Stimulated activated naive B cell treated with anti-CD40 and anti-IgM and Interleukin-4, amounts not matched to agents 10 μg/mL and 1 μg/mL and 100 μg/mL, for 72 hours (primary cell): ENCODE measurements at regions not wholly inside any gene's neighbourhood (a gene's known extent, or its start where the extent isn't known, plus 50 kb on each side); places are given as distances from the start of the nearest gene placed in this dataset.
A peak's percentile ranks its signal among the peaks of the same experiment; 100 is the strongest.

Experiments used
- ATAC-seq, 2 donors: fragments of 150-1000 bp; cut with Tn5 transposase; replicated peaks; 2 replicates each; pipeline ENCODE4 v1.10.0; 2021; ENCODE audit warnings: moderate library complexity in 1 of 2
- DNase-seq: peaks from one replicate; pipeline ENCODE4 v3.0.0; 2021
- H3K27ac Mint-ChIP-seq: one replicate; pipeline ENCODE4 v1.8.0; 2022; ENCODE audit warnings: mild to moderate bottlenecking, mixed read lengths
- H3K27me3 Mint-ChIP-seq, 2 donors: one replicate each; pipeline ENCODE4 v1.8.0; 2022; ENCODE audit warnings: mixed read lengths in 2 of 2
- H3K36me3 Mint-ChIP-seq, 2 donors: one replicate each; pipeline ENCODE4 v1.8.0; 2022; ENCODE audit warnings: mixed read lengths in 2 of 2, mild to moderate bottlenecking in 1 of 2
- H3K4me1 Mint-ChIP-seq, 2 donors: one replicate each; pipeline ENCODE4 v1.8.0; 2022; ENCODE audit warnings: mixed read lengths in 2 of 2, mild to moderate bottlenecking in 1 of 2
- H3K4me3 Mint-ChIP-seq, 2 donors: one replicate each; pipeline ENCODE4 v1.8.0; 2022; ENCODE audit warnings: mild to moderate bottlenecking in 2 of 2, mixed read lengths in 2 of 2, moderate library complexity in 1 of 2
- H3K9me3 Mint-ChIP-seq, 2 donors: one replicate each; pipeline ENCODE4 v1.8.0; 2022; ENCODE audit warnings: mixed read lengths in 2 of 2, mild to moderate bottlenecking in 1 of 2

DNA sequence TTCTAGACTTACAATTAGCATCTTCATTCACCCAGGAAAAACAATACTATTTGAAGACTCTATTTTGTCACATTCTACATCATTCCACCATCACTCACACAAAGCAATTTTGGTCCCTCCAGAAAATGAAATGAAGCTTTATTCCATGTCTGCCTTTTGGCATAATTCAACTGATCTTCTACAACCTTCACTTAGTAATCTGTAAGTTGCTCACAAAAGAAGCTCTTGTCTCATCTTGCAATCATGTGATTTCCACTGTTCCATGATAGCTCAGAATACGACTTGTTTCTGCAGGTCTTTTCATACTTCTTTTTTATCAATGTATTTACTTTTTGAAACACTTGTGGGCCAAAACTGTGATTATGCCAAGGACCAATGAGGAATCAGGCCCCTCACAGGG is 261.9 kb upstream of the NR4A3 start:
- peaks cover 15 to 45% of the 10 kb centered on the region in 2 donors for H3K4me1 Mint-ChIP-seq
- peaks cover 8% of the 10 kb centered on the region in 2 donors for H3K9me3 Mint-ChIP-seq
- no peak overlapping the region for H3K4me3 Mint-ChIP-seq
- no peak for ATAC-seq
- H3K27me3 Mint-ChIP-seq: no peaks in the 10 kb centered on the region
- DNase-seq: no peak
- peaks cover 26 to 28% of the 10 kb centered on the region in 2 donors for H3K36me3 Mint-ChIP-seq
- no peak overlapping the region for H3K27ac Mint-ChIP-seq

DNA sequence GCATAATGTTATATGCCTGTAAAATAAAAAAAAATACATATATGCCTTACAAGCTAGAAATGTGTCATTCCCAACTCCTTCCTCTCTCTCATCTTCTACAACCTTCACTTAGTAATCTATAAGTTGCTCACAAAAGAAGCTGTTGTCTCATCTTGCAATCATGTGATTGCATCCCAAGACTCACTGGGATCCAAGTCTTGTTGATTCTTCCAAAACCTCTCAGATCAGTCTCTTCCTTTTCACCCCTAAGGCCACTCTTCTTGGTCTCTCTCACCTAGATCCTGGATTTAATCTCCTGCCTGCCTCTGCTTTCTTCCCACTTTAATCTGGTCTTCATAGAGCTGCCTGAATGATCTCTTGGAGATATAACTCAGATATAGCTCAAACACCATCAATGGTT is 261.1 kb upstream of the NR4A3 start:
- ATAC-seq (no peak), DNase-seq (no peak)
- Mint-ChIP-seq H3K27ac (no peak overlapping the region), H3K36me3 (peaks cover 22 to 24% of the 10 kb centered on the region in 2 donors), H3K4me1 (peaks cover 15 to 41% of the 10 kb centered on the region in 2 donors), H3K4me3 (no peak overlapping the region), H3K9me3 (peaks cover 8% of the 10 kb centered on the region in 2 donors), H3K27me3 (no peaks in the 10 kb centered on the region)

DNA sequence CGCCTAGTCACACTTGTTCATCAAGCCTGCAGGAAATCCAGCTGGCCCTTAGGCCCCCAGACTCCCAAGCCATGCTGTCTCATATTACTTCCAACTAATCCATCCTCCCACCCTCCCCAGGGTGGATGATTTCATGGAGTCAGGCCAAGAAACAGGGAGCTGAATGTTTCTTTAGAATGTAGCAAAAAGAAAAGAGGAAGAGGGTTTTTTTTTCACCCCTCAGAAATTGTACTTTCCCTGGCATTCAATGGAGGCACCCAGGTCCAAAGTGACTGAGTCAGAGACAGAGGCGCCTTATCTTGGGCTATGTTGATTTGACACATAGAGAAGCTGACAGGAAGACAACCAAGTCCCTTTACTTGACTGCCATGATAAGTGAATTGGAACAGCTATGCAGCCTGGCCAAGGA is 260.2 kb upstream of the NR4A3 start:
- Mint-ChIP-seq H3K9me3 (peaks cover 8 to 9% of the 10 kb centered on the region in 2 donors), H3K4me3 (no peak overlapping the region), H3K27ac (no peak overlapping the region), H3K27me3 (no peaks in the 10 kb centered on the region), H3K36me3 (peaks cover 26 to 33% of the 10 kb centered on the region in 2 donors), H3K4me1 (peaks cover 23 to 42% of the 10 kb centered on the region in 2 donors)
- ATAC-seq (peak; percentile 54 to 63), DNase-seq (no peak)

DNA sequence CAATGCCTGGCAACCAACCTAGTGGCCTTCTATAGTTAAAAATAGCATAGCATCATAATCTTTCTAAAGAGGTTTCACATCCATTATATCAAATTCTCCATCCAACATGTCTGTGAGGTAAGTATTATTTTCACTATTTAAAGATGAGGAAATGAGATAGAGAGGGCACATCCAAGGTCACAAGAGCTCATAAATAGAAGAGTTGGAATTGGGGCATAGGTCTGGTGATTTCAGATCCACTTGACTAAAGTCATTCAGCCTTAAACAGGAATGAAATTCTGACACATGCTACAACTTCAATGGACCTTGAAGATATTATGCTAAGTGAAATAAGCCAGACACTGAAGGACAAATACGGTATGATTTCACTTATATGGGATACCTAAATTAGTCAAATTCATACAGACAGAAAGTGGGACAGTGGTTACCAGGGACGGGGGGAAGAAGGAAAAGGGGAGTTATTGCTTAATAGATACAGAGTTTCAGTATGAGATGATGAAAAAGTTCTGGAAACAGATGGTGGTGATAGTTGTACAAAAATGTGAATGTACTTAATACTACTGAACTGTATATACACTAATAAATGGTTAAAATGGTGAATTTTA is 259.6 kb upstream of the NR4A3 start:
- H3K4me1 Mint-ChIP-seq: peaks cover 27 to 47% of the 10 kb centered on the region in 2 donors
- no peak overlapping the region for H3K4me3 Mint-ChIP-seq
- DNase-seq: no peak
- peak; percentile 74 to 76 for ATAC-seq
- H3K9me3 Mint-ChIP-seq: peaks cover 8 to 10% of the 10 kb centered on the region in 2 donors
- H3K36me3 Mint-ChIP-seq: peaks cover 31 to 36% of the 10 kb centered on the region in 2 donors
- no peak overlapping the region for H3K27ac Mint-ChIP-seq
- H3K27me3 Mint-ChIP-seq: no peaks in the 10 kb centered on the region

DNA sequence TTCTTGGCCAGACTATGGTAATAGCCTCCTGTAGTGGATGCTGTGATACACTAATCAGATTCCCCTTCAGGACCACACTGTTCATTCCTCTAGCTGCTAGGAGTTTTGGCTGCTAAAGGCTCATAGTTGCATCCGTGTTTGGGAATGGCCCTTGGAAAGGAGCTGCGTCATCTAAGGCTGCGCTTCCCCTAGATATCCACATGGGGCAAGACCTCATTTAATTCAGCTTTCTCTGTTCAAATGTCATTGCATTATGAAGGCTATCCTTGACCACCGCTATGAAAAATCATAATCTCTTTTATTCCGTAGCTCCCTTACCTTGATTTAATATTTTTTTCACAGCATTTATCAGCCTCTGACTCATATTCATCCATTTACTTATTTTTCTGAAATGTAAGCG is 258.3 kb upstream of the NR4A3 start:
- Mint-ChIP-seq H3K4me3 (peak overlapping the region in 1 of 2 donors; percentile 49), H3K9me3 (peaks cover 4 to 7% of the 10 kb centered on the region in 2 donors), H3K36me3 (peaks cover 30 to 33% of the 10 kb centered on the region in 2 donors), H3K27me3 (no peaks in the 10 kb centered on the region), H3K4me1 (peaks cover 31 to 49% of the 10 kb centered on the region in 2 donors), H3K27ac (peak overlapping the region; percentile 91)
- DNase-seq (no peak), ATAC-seq (no peak)

GRCh38 chr9:99565203-99565602 is 256.5 kb upstream of the NR4A3 start:
- peaks cover 46 to 67% of the 10 kb centered on the region in 2 donors for H3K4me1 Mint-ChIP-seq
- peak overlapping the region; percentile 25 for H3K27ac Mint-ChIP-seq
- no peaks in the 10 kb centered on the region for H3K27me3 Mint-ChIP-seq
- H3K4me3 Mint-ChIP-seq: no peak overlapping the region
- H3K9me3 Mint-ChIP-seq: peaks cover 4 to 7% of the 10 kb centered on the region in 2 donors
- ATAC-seq: no peak
- H3K36me3 Mint-ChIP-seq: peaks cover 37 to 39% of the 10 kb centered on the region in 2 donors
- DNase-seq: no peak

DNA sequence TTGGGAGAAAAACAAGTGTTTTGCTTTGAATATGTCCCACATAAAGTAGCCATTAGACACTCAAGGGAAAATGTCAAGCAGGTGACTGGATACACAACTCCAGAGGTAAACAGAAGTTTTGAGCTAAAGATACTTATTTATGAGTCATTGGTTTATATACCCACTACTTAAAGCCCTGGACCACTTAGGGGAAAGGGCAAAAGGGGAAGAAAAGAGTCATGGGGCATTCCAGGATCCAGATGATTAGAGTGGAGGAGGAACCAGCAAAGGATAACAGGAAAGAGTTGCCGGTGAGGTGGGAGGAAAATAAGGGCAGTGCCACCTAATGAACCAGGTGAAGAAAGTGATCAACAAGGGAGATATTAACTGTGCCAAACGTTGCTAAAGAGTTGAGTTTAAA is 254.2 kb upstream of the NR4A3 start:
- Mint-ChIP-seq H3K9me3 (peaks cover 9 to 12% of the 10 kb centered on the region in 2 donors), H3K27me3 (no peaks in the 10 kb centered on the region), H3K36me3 (peaks cover 52 to 54% of the 10 kb centered on the region in 2 donors), H3K4me3 (peak overlapping the region in 1 of 2 donors; percentile 36), H3K4me1 (peaks cover 64 to 89% of the 10 kb centered on the region in 2 donors), H3K27ac (peak overlapping the region; percentile 94)
- DNase-seq (no peak), ATAC-seq (peak; percentile 45 to 57)

GRCh38 chr9:99569840-99570239 is 251.8 kb upstream of the NR4A3 start:
- peak overlapping the region; percentile 72 to 83 for H3K4me3 Mint-ChIP-seq
- no peaks in the 10 kb centered on the region for H3K27me3 Mint-ChIP-seq
- peaks cover 66 to 79% of the 10 kb centered on the region in 2 donors for H3K4me1 Mint-ChIP-seq
- peak; percentile 65 to 73 for ATAC-seq
- H3K9me3 Mint-ChIP-seq: peaks cover 9 to 10% of the 10 kb centered on the region in 2 donors
- peak overlapping the region; percentile 94 for H3K27ac Mint-ChIP-seq
- DNase-seq: no peak
- H3K36me3 Mint-ChIP-seq: peaks cover 42 to 43% of the 10 kb centered on the region in 2 donors

- Mint-ChIP-seq H3K27me3 (no peaks in the 10 kb centered on the region), H3K4me1 (peaks cover 63 to 82% of the 10 kb centered on the region in 2 donors), H3K27ac (no peak overlapping the region), H3K4me3 (peak overlapping the region in 1 of 2 donors; percentile 49), H3K9me3 (peaks cover 6% of the 10 kb centered on the region in 2 donors), H3K36me3 (peaks cover 32 to 38% of the 10 kb centered on the region in 2 donors)
- DNase-seq (no peak), ATAC-seq (no peak)
Measured at GRCh38 chr9:99572567-99572966, 249.1 kb upstream of the NR4A3 start.

DNA sequence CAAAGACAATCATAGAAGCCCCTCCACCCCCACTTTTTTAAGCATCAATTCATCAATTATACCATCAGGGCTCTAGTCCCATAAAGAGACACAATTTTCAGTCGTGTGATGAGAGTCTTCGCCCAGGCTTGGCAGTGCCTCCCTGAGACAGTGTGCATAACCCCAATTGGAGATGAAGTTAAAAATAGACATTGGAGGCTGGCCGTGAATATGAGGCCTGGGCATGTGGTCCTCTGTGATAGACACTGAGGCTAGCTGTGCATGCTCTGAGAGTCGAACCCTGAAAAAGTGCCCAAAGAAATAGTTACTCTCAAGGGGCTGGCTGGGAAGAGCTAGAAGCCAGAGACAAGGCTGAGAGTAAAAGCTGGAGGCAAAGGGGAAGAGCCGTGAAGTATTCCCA is 248.6 kb upstream of the NR4A3 start:
- DNase-seq (no peak), ATAC-seq (no peak)
- H3K36me3 Mint-ChIP-seq: peaks cover 29 to 35% of the 10 kb centered on the region in 2 donors
- peak overlapping the region; percentile 11 for H3K27ac Mint-ChIP-seq
- H3K4me3 Mint-ChIP-seq: no peak overlapping the region
- peaks cover 5 to 6% of the 10 kb centered on the region in 2 donors for H3K9me3 Mint-ChIP-seq
- H3K27me3 Mint-ChIP-seq: no peaks in the 10 kb centered on the region
- peaks cover 60 to 81% of the 10 kb centered on the region in 2 donors for H3K4me1 Mint-ChIP-seq

- H3K4me3 Mint-ChIP-seq: no peak overlapping the region
- H3K27ac Mint-ChIP-seq: no peak overlapping the region
- peaks cover 6 to 7% of the 10 kb centered on the region in 2 donors for H3K9me3 Mint-ChIP-seq
- no peak for DNase-seq
- H3K27me3 Mint-ChIP-seq: no peaks in the 10 kb centered on the region
- peaks cover 56 to 75% of the 10 kb centered on the region in 2 donors for H3K4me1 Mint-ChIP-seq
- peaks cover 27 to 40% of the 10 kb centered on the region in 2 donors for H3K36me3 Mint-ChIP-seq
- ATAC-seq: peak in 1 of 2 donors; percentile 47
Measured at GRCh38 chr9:99573886-99574285, 247.8 kb upstream of the NR4A3 start.

DNA sequence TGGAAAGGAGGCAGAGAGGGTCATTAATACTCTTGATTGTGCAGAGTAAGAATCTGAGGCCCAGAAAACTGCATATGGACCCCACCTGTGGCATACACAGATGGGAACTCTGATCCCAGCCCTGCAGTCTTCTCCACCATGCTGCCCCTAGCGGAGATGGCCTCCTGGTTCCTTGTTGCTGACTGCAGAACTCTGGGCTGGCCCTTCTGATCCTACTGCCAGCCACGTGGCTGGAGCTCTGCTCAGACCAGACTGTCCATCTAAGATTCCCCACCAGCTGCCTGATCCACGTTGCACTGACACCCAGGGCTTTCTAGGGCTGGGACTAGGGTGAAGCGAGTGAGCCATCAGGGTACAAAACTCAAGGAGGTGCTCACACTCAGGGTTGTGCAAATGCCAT is 245.7 kb upstream of the NR4A3 start:
- DNase-seq (no peak), ATAC-seq (no peak)
- Mint-ChIP-seq H3K27me3 (no peaks in the 10 kb centered on the region), H3K27ac (no peak overlapping the region), H3K9me3 (peaks cover 4 to 11% of the 10 kb centered on the region in 2 donors), H3K4me1 (peaks cover 49 to 75% of the 10 kb centered on the region in 2 donors), H3K36me3 (peaks cover 25 to 37% of the 10 kb centered on the region in 2 donors), H3K4me3 (no peak overlapping the region)

- H3K27me3 Mint-ChIP-seq: no peaks in the 10 kb centered on the region
- DNase-seq: no peak
- ATAC-seq: no peak
- H3K4me1 Mint-ChIP-seq: peaks cover 49 to 73% of the 10 kb centered on the region in 2 donors
- peaks cover 25 to 39% of the 10 kb centered on the region in 2 donors for H3K36me3 Mint-ChIP-seq
- H3K27ac Mint-ChIP-seq: peak overlapping the region; percentile 78
- H3K9me3 Mint-ChIP-seq: peaks cover 4 to 14% of the 10 kb centered on the region in 2 donors
- H3K4me3 Mint-ChIP-seq: no peak overlapping the region
Measured at GRCh38 chr9:99576876-99577275, 244.8 kb upstream of the NR4A3 start.

GRCh38 chr9:99577351-99577750 is 244.3 kb upstream of the NR4A3 start:
- peaks cover 20 to 34% of the 10 kb centered on the region in 2 donors for H3K36me3 Mint-ChIP-seq
- ATAC-seq (peak; percentile 62 to 63), DNase-seq (no peak)
- H3K9me3 Mint-ChIP-seq: peaks cover 4 to 13% of the 10 kb centered on the region in 2 donors
- peaks cover 47 to 73% of the 10 kb centered on the region in 2 donors for H3K4me1 Mint-ChIP-seq
- no peaks in the 10 kb centered on the region for H3K27me3 Mint-ChIP-seq
- H3K4me3 Mint-ChIP-seq: no peak overlapping the region
- H3K27ac Mint-ChIP-seq: peak overlapping the region; percentile 60

- H3K27ac Mint-ChIP-seq: peak overlapping the region; percentile 60
Measured at GRCh38 chr9:99578666-99579065, 243.0 kb upstream of the NR4A3 start.

More at GRCh38 chr9:99578666-99579065, 243.0 kb upstream of the NR4A3 start:
- Mint-ChIP-seq H3K4me1 (peaks cover 49 to 82% of the 10 kb centered on the region in 2 donors), H3K27me3 (no peaks in the 10 kb centered on the region), H3K4me3 (no peak overlapping the region), H3K9me3 (peaks cover 4 to 16% of the 10 kb centered on the region in 2 donors), H3K36me3 (peaks cover 29 to 36% of the 10 kb centered on the region in 2 donors)
- no peak for ATAC-seq
- DNase-seq: no peak
